Glutamatergic neuron (in vitro differentiated cells): ENCODE measurements at regions not wholly inside any gene's neighbourhood (a gene's known extent, or its start where the extent isn't known, plus 50 kb on each side); places are given as distances from the start of the nearest gene placed in this dataset.
"Not testable (repeated sequence)": the region's sequence is repeated elsewhere in the genome, so short reads cannot be mapped to it uniquely, and the experiment has no call there.

ENCODE experiments used
- DNase-seq: peaks from one replicate; pipeline ENCODE4 v3.0.0; 2022
- H3K27ac Mint-ChIP-seq: one replicate; pipeline ENCODE4 v1.8.0; 2020; ENCODE audit warnings: mild to moderate bottlenecking, mixed read lengths, inconsistent platforms; ENCODE audit not compliant: unreplicated experiment
- H3K27me3 Mint-ChIP-seq: one replicate; pipeline ENCODE4 v1.8.0; 2020; ENCODE audit warnings: mild to moderate bottlenecking, moderate library complexity, mixed read lengths, inconsistent platforms; ENCODE audit not compliant: unreplicated experiment
- H3K36me3 Mint-ChIP-seq: one replicate; pipeline ENCODE4 v1.8.0; 2020; ENCODE audit warnings: mild to moderate bottlenecking, mixed read lengths, inconsistent platforms; ENCODE audit not compliant: unreplicated experiment
- H3K4me1 Mint-ChIP-seq: one replicate; pipeline ENCODE4 v1.8.0; 2020; ENCODE audit warnings: mild to moderate bottlenecking, low read depth, mixed read lengths, inconsistent platforms; ENCODE audit not compliant: unreplicated experiment
- H3K4me3 Mint-ChIP-seq: one replicate; pipeline ENCODE4 v1.8.0; 2020; ENCODE audit warnings: mild to moderate bottlenecking, mixed read lengths, inconsistent platforms; ENCODE audit not compliant: unreplicated experiment
- H3K9me3 Mint-ChIP-seq: one replicate; pipeline ENCODE4 v1.8.0; 2020; ENCODE audit warnings: mild to moderate bottlenecking, moderate library complexity, mixed read lengths, inconsistent platforms; ENCODE audit not compliant: unreplicated experiment
- CTCF ChIP-seq: fragments of 200-600 bp; sonication (generic); IDR thresholded peaks from one replicate; pipeline ENCODE4 v1.5.0; 2021; ENCODE audit not compliant: partially characterized antibody, unreplicated experiment

DNA sequence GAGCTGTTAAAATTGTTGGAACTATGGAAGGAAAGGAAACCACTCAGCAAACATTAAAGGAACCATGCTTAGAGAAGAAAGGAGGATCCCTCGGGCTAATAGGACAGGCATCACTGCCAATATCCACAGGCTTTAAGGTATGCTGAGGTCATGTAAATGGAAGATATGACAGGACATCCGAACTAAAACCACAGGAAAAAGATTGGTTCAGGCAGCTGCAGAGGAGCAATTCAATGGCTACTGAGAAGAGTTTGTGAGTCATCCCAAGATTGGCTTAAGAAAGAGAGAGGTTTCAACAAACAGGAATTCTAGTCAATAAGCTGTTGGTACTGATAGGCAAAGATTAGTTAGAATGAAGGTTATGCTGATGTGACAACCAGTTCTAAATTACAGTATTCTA, 106.4 kb upstream of the FAM241A start:
- no peak overlapping the region for H3K4me3 Mint-ChIP-seq
- H3K36me3 Mint-ChIP-seq, result no peaks in the 10 kb centered on the region
- DNase-seq, result no peak
- H3K9me3 Mint-ChIP-seq, result no peaks in the 10 kb centered on the region
- H3K27ac Mint-ChIP-seq, result no peak overlapping the region
- H3K27me3 Mint-ChIP-seq, result no peaks in the 10 kb centered on the region
- peaks cover 8% of the 10 kb centered on the region for H3K4me1 Mint-ChIP-seq
- TF ChIP-seq CTCF, result no peak

DNA sequence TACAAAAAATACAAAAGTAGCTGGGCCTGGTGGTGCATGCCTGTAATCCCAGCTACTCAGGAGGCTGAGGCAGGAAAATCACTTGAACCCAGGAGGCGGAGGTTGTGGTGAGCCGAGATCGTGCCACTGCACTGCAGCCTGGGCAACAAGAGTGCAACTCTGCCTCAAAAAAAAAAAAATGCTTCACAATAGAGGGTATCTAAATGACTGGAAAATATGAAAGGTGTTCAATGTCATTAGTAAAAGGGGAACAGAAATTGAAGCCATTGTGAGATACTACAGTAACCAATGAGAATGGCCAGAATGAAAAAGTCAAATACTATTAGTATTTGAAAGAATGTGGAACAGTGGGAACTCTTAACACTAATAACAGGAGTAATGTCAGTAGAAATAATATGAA, 96.1 kb upstream of the FAM241A start:
- not testable (repeated sequence) for DNase-seq, H3K36me3 Mint-ChIP-seq, H3K9me3 Mint-ChIP-seq, H3K4me3 Mint-ChIP-seq, H3K4me1 Mint-ChIP-seq, H3K27me3 Mint-ChIP-seq, H3K27ac Mint-ChIP-seq

DNA sequence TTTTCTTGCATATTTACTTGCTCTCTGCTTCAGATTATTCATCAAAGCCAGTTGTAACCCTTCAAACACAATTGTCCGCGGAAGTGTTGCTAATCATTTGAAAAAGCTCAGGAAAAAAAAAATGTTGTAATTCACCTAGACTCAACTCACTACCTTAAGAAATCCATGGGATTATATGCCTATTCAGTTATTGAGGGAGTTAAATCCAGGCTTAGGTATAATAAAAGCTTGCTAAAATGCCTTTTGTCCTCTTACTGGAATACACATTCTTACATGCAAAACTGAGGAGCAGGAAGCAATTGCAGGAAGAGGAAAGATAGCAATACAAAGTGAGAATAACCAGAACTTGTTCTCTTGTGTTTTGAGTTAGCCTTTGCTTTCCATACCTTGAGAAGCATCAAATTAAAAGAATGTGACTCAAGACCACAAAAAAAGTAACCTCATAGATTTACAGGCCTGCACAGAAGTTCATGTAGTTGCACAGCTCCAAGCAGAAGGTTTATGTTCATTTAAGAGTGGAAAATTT, 91.4 kb upstream of the FAM241A start:
- Mint-ChIP-seq H3K4me3 (no peak overlapping the region), H3K27ac (peak overlapping the region; percentile 30), H3K36me3 (no peaks in the 10 kb centered on the region), H3K4me1 (peaks cover 10% of the 10 kb centered on the region), H3K9me3 (no peaks in the 10 kb centered on the region), H3K27me3 (no peaks in the 10 kb centered on the region)
- DNase-seq, result no peak
- TF ChIP-seq CTCF, result no peak

GRCh38 chr4:112055100-112055499, 90.2 kb upstream of the FAM241A start:
- H3K4me1 Mint-ChIP-seq, result peaks cover 10% of the 10 kb centered on the region
- no peak for TF ChIP-seq CTCF
- H3K4me3 Mint-ChIP-seq, result no peak overlapping the region
- H3K27me3 Mint-ChIP-seq, result no peaks in the 10 kb centered on the region
- no peaks in the 10 kb centered on the region for H3K9me3 Mint-ChIP-seq
- no peaks in the 10 kb centered on the region for H3K36me3 Mint-ChIP-seq
- no peak overlapping the region for H3K27ac Mint-ChIP-seq
- no peak for DNase-seq

- no peaks in the 10 kb centered on the region for H3K27me3 Mint-ChIP-seq
- no peak for DNase-seq
- no peaks in the 10 kb centered on the region for H3K9me3 Mint-ChIP-seq
- peaks cover 12% of the 10 kb centered on the region for H3K4me1 Mint-ChIP-seq
- H3K36me3 Mint-ChIP-seq, result no peaks in the 10 kb centered on the region
- no peak for TF ChIP-seq CTCF
- no peak overlapping the region for H3K27ac Mint-ChIP-seq
- no peak overlapping the region for H3K4me3 Mint-ChIP-seq
These were observed 87.8 kb upstream of the FAM241A start for GRCh38 chr4:112057470-112057869.

- H3K9me3 Mint-ChIP-seq, result no peaks in the 10 kb centered on the region
- no peak for TF ChIP-seq CTCF
- no peak overlapping the region for H3K27ac Mint-ChIP-seq
- no peaks in the 10 kb centered on the region for H3K36me3 Mint-ChIP-seq
- peaks cover 2% of the 10 kb centered on the region for H3K27me3 Mint-ChIP-seq
- H3K4me1 Mint-ChIP-seq, result peaks cover 12% of the 10 kb centered on the region
- no peak overlapping the region for H3K4me3 Mint-ChIP-seq
- no peak for DNase-seq
These were observed 86.8 kb upstream of the FAM241A start for GRCh38 chr4:112058433-112058832.
